ENCODE measurements at regions not wholly inside any gene's neighbourhood (a gene's known extent, or its start where the extent isn't known, plus 50 kb on each side); places are given as distances from the start of the nearest gene placed in this dataset.

- TF ChIP-seq CTCF (IDR thresholded peaks at IDR 0.05) (no peak), POLR2A (IDR thresholded peaks at IDR 0.05) (no peak)
Observed at GRCh38 chr2:36235426-36235825, 120.2 kb upstream of the CRIM1 start.
